Activated CD4-positive, alpha-beta T cell treated with anti-CD3 and anti-CD28 coated beads for 36 hours (primary cell): ENCODE measurements at regions not wholly inside any gene's neighbourhood (a gene's known extent, or its start where the extent isn't known, plus 50 kb on each side); places are given as distances from the start of the nearest gene placed in this dataset.

Source experiments
- ATAC-seq: fragments of 200-7000 bp; cut with Tn5 transposase; one replicate; pipeline ENCODE4 v1.10.0; 2021; ENCODE audit warnings: mild to moderate bottlenecking, moderate library complexity
- CTCF ChIA-PET: fragments of 350-600 bp; sonication (Branson Sonifier 250); formaldehyde crosslinking; loops from one replicate; lab custom pipeline; 2021; ENCODE audit warnings: antibody characterized with exemption; lab: Charles Lee
- POLR2A ChIA-PET: fragments of 350-600 bp; sonication (Branson Sonifier 250); formaldehyde crosslinking; loops from one replicate; lab custom pipeline; 2021; ENCODE audit warnings: antibody characterized with exemption, inconsistent platforms; lab: Charles Lee
- DNase-seq: peaks from one replicate; pipeline ENCODE4 v3.0.0-alpha.2; 2020
- H3K27ac Mint-ChIP-seq: one replicate; pipeline ENCODE4 v1.8.0; 2021; ENCODE audit warnings: mixed read lengths
- H3K27me3 Mint-ChIP-seq: one replicate; pipeline ENCODE4 v1.8.0; 2021; ENCODE audit warnings: mixed read lengths
- H3K36me3 Mint-ChIP-seq: one replicate; pipeline ENCODE4 v1.8.0; 2021; ENCODE audit warnings: low read depth, mixed read lengths
- H3K4me1 Mint-ChIP-seq: one replicate; pipeline ENCODE4 v1.8.0; 2021; ENCODE audit warnings: mixed read lengths
- H3K4me3 Mint-ChIP-seq: one replicate; pipeline ENCODE4 v1.8.0; 2021; ENCODE audit warnings: mild to moderate bottlenecking, moderate library complexity, mixed read lengths
- H3K9me3 Mint-ChIP-seq: one replicate; pipeline ENCODE4 v1.8.0; 2021; ENCODE audit warnings: low read depth, mixed read lengths
- intact Hi-C, 2 experiments: fragments of 100-400 bp; cut with DNase I in 1 of 2; cut with micrococcal nuclease in 1 of 2; formaldehyde crosslinking; loops; one replicate each; pipeline versions ENCODE4 v1.14.2 to v1.15.1; 2022 to 2024; cut with DNase I, micrococcal nuclease

GRCh38 chr12:95607642-95608041, 56.4 kb upstream of the USP44 start:
- Mint-ChIP-seq H3K4me3 (no peak overlapping the region), H3K27ac (no peak overlapping the region), H3K4me1 (no peaks in the 10 kb centered on the region), H3K9me3 (no peaks in the 10 kb centered on the region), H3K36me3 (no peaks in the 10 kb centered on the region), H3K27me3 (peaks cover 9% of the 10 kb centered on the region)
- POLR2A ChIA-PET: no interaction called here
- intact Hi-C loops: no loop called here
- ATAC-seq (no peak), DNase-seq (no peak)
- CTCF ChIA-PET: interaction anchor here (0.9 to 1.2 kb wide), 2 partner anchors 14 to 35 kb away, joined by 3 read pairs; no protein-coding TSS in a partner anchor

DNA sequence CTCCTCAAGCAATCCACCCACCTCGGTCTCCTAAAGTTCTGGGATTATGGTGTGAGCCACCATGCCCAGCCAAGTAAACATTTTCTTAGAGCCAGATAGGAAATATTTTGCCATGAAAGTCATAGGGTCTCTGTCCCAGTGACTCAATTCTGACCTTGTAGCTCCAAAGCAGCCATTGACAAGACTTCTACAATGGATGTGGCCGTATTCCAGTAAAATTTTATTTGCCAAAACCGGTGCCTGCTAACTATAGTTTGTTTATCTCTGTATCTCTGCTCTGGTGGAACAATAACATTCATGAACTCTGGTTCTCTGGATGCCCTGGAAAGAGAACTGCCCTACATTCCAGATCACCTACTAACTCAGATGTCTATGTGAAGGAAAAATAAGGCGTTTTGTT, 54.6 kb upstream of the USP44 start:
- intact Hi-C loops: no loop called here
- Mint-ChIP-seq H3K4me1 (no peaks in the 10 kb centered on the region), H3K9me3 (no peaks in the 10 kb centered on the region), H3K27me3 (peaks cover 14% of the 10 kb centered on the region), H3K27ac (no peak overlapping the region), H3K36me3 (no peaks in the 10 kb centered on the region), H3K4me3 (no peak overlapping the region)
- ATAC-seq: no peak
- DNase-seq: no peak
- ChIA-PET POLR2A (no interaction called here), CTCF (no interaction called here)

GRCh38 chr12:95605087-95605486, 53.8 kb upstream of the USP44 start:
- H3K4me3 Mint-ChIP-seq: no peak overlapping the region
- intact Hi-C loops: no loop called here
- no peaks in the 10 kb centered on the region for H3K4me1 Mint-ChIP-seq
- ChIA-PET CTCF (no interaction called here), POLR2A (no interaction called here)
- H3K9me3 Mint-ChIP-seq: no peaks in the 10 kb centered on the region
- DNase-seq (no peak), ATAC-seq (no peak)
- H3K36me3 Mint-ChIP-seq: no peaks in the 10 kb centered on the region
- H3K27ac Mint-ChIP-seq: no peak overlapping the region
- peaks cover 14% of the 10 kb centered on the region for H3K27me3 Mint-ChIP-seq

DNA sequence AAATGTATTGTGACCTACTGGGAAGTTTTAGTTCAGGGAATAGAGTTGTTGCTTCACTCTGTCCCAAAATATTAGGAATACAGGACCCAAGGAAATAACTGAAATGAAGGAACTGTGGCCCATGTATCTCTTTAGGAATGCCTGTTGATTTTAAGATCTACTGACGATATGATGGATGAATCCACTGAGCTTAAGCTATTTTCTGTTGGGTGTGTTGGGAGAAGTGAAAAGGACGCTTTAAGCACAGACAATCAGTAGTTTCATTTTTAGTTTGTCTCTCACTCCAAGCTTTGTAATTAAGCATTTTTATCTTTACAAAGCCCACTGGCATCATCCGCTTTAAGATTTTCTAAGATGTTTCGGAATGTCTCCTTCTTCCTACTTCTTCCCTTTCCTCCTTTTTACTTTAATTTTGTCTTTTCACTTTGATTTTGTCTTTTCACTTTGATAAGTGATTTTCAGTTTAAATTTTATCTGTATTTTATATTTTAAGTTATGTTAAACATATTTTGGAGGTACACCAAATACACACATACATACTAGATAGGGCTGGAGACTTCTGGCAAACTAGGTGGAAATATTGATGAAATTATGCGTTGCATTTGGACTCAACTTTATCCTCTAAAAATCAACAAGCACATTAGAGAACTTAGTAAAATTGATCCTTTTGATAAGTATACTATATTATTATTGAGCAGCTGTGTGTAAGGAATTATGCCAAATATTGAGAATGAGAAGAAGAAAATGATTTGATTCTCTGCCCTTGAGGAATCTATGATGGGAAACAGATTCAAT, 52.3 kb upstream of the USP44 start:
- no peaks in the 10 kb centered on the region for H3K4me1 Mint-ChIP-seq
- H3K27me3 Mint-ChIP-seq: peaks cover 12% of the 10 kb centered on the region
- no peaks in the 10 kb centered on the region for H3K36me3 Mint-ChIP-seq
- intact Hi-C loops: no loop called here
- no peak overlapping the region for H3K27ac Mint-ChIP-seq
- ChIA-PET POLR2A (no interaction called here), CTCF (no interaction called here)
- no peak for ATAC-seq
- no peak overlapping the region for H3K4me3 Mint-ChIP-seq
- no peaks in the 10 kb centered on the region for H3K9me3 Mint-ChIP-seq
- DNase-seq: no peak

- no peak overlapping the region for H3K4me3 Mint-ChIP-seq
- H3K4me1 Mint-ChIP-seq: no peaks in the 10 kb centered on the region
- no peak overlapping the region for H3K27ac Mint-ChIP-seq
- no peak for DNase-seq
- POLR2A ChIA-PET: no interaction called here
- H3K27me3 Mint-ChIP-seq: peaks cover 5% of the 10 kb centered on the region
- intact Hi-C loops: no loop called here
- CTCF ChIA-PET: interaction anchor here (1.2 kb wide), 1 partner anchor 10 kb away, joined by 5 read pairs; no protein-coding TSS in a partner anchor
- no peaks in the 10 kb centered on the region for H3K36me3 Mint-ChIP-seq
- no peaks in the 10 kb centered on the region for H3K9me3 Mint-ChIP-seq
- ATAC-seq: no peak
These were observed 50.0 kb upstream of the USP44 start for GRCh38 chr12:95601091-95601961.
